ENCODE measurements at regions not wholly inside any gene's neighbourhood (a gene's known extent, or its start where the extent isn't known, plus 50 kb on each side); places are given as distances from the start of the nearest gene placed in this dataset.

- in situ Hi-C loops (cut with HindIII; ENCODE audit: low pct_unique_long_range_greater_than_20kb, low sequenced_read_pairs) = no loop called here
- BruUV-seq (replicated peaks) = no TSS peak
- intact Hi-C loops (cut with micrococcal nuclease; ENCODE audit: unreplicated experiment) = no loop called here
- ATAC-seq (no peak), DNase-seq (ENCODE audit: low read depth, low spot score) (no peak)
- Histone ChIP-seq H3K27me3 (ENCODE audit: control insufficient read depth, insufficient read depth, low read length) (no peaks in the 10 kb centered on the region), H3K36me3 (ENCODE audit: control insufficient read depth, insufficient read depth, low read length) (no peaks in the 10 kb centered on the region), H3K9me3 (ENCODE audit: control insufficient read depth, insufficient read depth, low read depth, low read length) (peaks cover 6% of the 10 kb centered on the region), H3K4me1 (ENCODE audit: control insufficient read depth, insufficient read depth, low read length) (no peaks in the 10 kb centered on the region), H3K4me3 (ENCODE audit: low read depth in 2 of 2, low read length in 2 of 2) (no peak overlapping the region), H3K27ac (ENCODE audit: low read length) (no peak overlapping the region)
- no peak for TF ChIP-seq POLR2AphosphoS5 (IDR thresholded peaks at IDR 0.05; ENCODE audit: low read depth, low read length)
- no peak for TF ChIP-seq TCF7L2 (IDR thresholded peaks at IDR 0.05; ENCODE audit: low read depth, low read length)
- TF ChIP-seq SIN3A (IDR thresholded peaks at IDR 0.05; ENCODE audit: borderline replicate concordance, insufficient read depth, low read depth, low read length) = no peak
- no peak for TF ChIP-seq CTCF (IDR thresholded peaks at IDR 0.05)
- TF ChIP-seq, protein P1, sequence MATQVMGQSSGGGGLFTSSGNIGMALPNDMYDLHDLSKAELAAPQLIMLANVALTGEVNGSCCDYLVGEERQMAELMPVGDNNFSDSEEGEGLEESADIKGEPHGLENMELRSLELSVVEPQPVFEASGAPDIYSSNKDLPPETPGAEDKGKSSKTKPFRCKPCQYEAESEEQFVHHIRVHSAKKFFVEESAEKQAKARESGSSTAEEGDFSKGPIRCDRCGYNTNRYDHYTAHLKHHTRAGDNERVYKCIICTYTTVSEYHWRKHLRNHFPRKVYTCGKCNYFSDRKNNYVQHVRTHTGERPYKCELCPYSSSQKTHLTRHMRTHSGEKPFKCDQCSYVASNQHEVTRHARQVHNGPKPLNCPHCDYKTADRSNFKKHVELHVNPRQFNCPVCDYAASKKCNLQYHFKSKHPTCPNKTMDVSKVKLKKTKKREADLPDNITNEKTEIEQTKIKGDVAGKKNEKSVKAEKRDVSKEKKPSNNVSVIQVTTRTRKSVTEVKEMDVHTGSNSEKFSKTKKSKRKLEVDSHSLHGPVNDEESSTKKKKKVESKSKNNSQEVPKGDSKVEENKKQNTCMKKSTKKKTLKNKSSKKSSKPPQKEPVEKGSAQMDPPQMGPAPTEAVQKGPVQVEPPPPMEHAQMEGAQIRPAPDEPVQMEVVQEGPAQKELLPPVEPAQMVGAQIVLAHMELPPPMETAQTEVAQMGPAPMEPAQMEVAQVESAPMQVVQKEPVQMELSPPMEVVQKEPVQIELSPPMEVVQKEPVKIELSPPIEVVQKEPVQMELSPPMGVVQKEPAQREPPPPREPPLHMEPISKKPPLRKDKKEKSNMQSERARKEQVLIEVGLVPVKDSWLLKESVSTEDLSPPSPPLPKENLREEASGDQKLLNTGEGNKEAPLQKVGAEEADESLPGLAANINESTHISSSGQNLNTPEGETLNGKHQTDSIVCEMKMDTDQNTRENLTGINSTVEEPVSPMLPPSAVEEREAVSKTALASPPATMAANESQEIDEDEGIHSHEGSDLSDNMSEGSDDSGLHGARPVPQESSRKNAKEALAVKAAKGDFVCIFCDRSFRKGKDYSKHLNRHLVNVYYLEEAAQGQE (IDR thresholded peaks at IDR 0.05; ENCODE audit: insufficient read depth in 1 of 2, low read depth in 2 of 2, low read length in 1 of 2) = no peak
- CTCF ChIA-PET = no interaction called here
- POLR2A ChIA-PET = no interaction called here
These were observed 561.2 kb upstream of the CNTNAP5 start for GRCh38 chr2:123463886-123464285.

- DNase-seq (ENCODE audit: low read depth, low spot score) (no peak), ATAC-seq (no peak)
- Histone ChIP-seq H3K4me1 (ENCODE audit: control insufficient read depth, insufficient read depth, low read length) (no peaks in the 10 kb centered on the region), H3K27me3 (ENCODE audit: control insufficient read depth, insufficient read depth, low read length) (no peaks in the 10 kb centered on the region), H3K36me3 (ENCODE audit: control insufficient read depth, insufficient read depth, low read length) (no peaks in the 10 kb centered on the region), H3K9me3 (ENCODE audit: control insufficient read depth, insufficient read depth, low read depth, low read length) (peaks cover 17% of the 10 kb centered on the region; the same call in 1 of the 2 replicates), H3K27ac (ENCODE audit: low read length) (no peak overlapping the region), H3K4me3 (ENCODE audit: low read depth in 2 of 2, low read length in 2 of 2) (no peak overlapping the region)
- TF ChIP-seq SIN3A (IDR thresholded peaks at IDR 0.05; ENCODE audit: borderline replicate concordance, insufficient read depth, low read depth, low read length) (no peak), TCF7L2 (IDR thresholded peaks at IDR 0.05; ENCODE audit: low read depth, low read length) (no peak), CTCF (IDR thresholded peaks at IDR 0.05) (no peak), POLR2AphosphoS5 (IDR thresholded peaks at IDR 0.05; ENCODE audit: low read depth, low read length) (no peak)
- TF ChIP-seq, protein P1 (IDR thresholded peaks at IDR 0.05; ENCODE audit: insufficient read depth in 1 of 2, low read depth in 2 of 2, low read length in 1 of 2) = no peak
- ChIA-PET POLR2A (no interaction called here), CTCF (no interaction called here)
- in situ Hi-C loops (cut with HindIII; ENCODE audit: low pct_unique_long_range_greater_than_20kb, low sequenced_read_pairs) = no loop called here
- intact Hi-C loops (cut with micrococcal nuclease; ENCODE audit: unreplicated experiment) = no loop called here
- no TSS peak for BruUV-seq (replicated peaks)
These were observed 557.0 kb upstream of the CNTNAP5 start for GRCh38 chr2:123468071-123468470.

Measured in Panc1 (cell line).